Panc1 (cell line): ENCODE measurements at regions not wholly inside any gene's neighbourhood (a gene's known extent, or its start where the extent isn't known, plus 50 kb on each side); places are given as distances from the start of the nearest gene placed in this dataset.

Source experiments
- ATAC-seq: fragments of 200-7000 bp; cut with Tn5 transposase; 2 replicates; pipeline ENCODE4 v1.9.1; 2020; ENCODE audit warnings: mild to moderate bottlenecking, moderate library complexity
- BruUV-seq: library from RNA; stranded (reverse); fragments of 400-500 nt; replicated peaks from 2 replicates; lab custom pipeline; 2021; lab: Mats Ljungman, UMichigan
- CTCF ChIA-PET: fragments of 300-600 bp; sonication (Branson Sonifier 250); formaldehyde crosslinking; loops from one replicate; lab custom pipeline; 2022; ENCODE audit warnings: antibody characterized with exemption; lab: Charles Lee
- POLR2A ChIA-PET: fragments of 300-600 bp; sonication (Branson Sonifier 250); formaldehyde crosslinking; loops from one replicate; lab custom pipeline; 2022; ENCODE audit warnings: antibody characterized with exemption; lab: Charles Lee
- DNase-seq: peaks from one replicate; pipeline ENCODE4 v3.0.0-alpha.2; 2010; ENCODE audit warnings: low read depth, low spot score
- H3K27ac ChIP-seq: 2 replicates; pipeline ENCODE4 v1.5.1; 2011; ENCODE audit warnings: mild to moderate bottlenecking, low read length, inconsistent platforms
- H3K27me3 ChIP-seq: fragments of 200-500 bp; sonication (Bioruptor generic); 2 replicates; pipeline ENCODE4 v1.6.0; 2014; ENCODE audit warnings: low read length, inconsistent platforms; ENCODE audit not compliant: control insufficient read depth, insufficient read depth
- H3K36me3 ChIP-seq: fragments of 200-500 bp; sonication (Bioruptor generic); 2 replicates; pipeline ENCODE4 v1.5.1; 2014; ENCODE audit warnings: inconsistent platforms, mild to moderate bottlenecking, low read length, moderate library complexity; ENCODE audit not compliant: control insufficient read depth, insufficient read depth
- H3K4me1 ChIP-seq: 2 replicates; pipeline ENCODE4 v1.5.1; 2011; ENCODE audit warnings: inconsistent platforms, mild to moderate bottlenecking, low read length, moderate library complexity; ENCODE audit not compliant: control insufficient read depth, insufficient read depth
- H3K4me3 ChIP-seq, 2 experiments: 2 replicates each; pipeline ENCODE4 v1.5.1; 2011 to 2012; ENCODE audit warnings: low read depth in 2 of 2, low read length in 2 of 2, mild to moderate bottlenecking in 2 of 2, inconsistent platforms in 1 of 2, moderate library complexity in 1 of 2
- H3K9me3 ChIP-seq: fragments of 200-500 bp; sonication (Bioruptor generic); 2 replicates; pipeline ENCODE4 v1.5.1; 2014; ENCODE audit warnings: low read depth, mild to moderate bottlenecking, inconsistent platforms, low read length, moderate library complexity; ENCODE audit not compliant: control insufficient read depth, insufficient read depth
- POLR2AphosphoS5 ChIP-seq: IDR thresholded peaks from 2 replicates; pipeline ENCODE4 v1.6.1; 2012; ENCODE audit warnings: mild to moderate bottlenecking, low read depth, low read length, moderate library complexity
- SIN3A ChIP-seq: IDR thresholded peaks from 2 replicates; pipeline ENCODE4 v1.6.1; 2012; ENCODE audit warnings: low read depth, mild to moderate bottlenecking, low read length, moderate library complexity, borderline replicate concordance; ENCODE audit not compliant: insufficient read depth
- TCF7L2 ChIP-seq: IDR thresholded peaks from 2 replicates; pipeline ENCODE4 v1.6.1; 2011; ENCODE audit warnings: mild to moderate bottlenecking, low read depth, low read length, inconsistent platforms
- in situ Hi-C: cut with HindIII; loops from 2 replicates; pipeline ENCODE4 v1.10.0; 2016; ENCODE audit warnings: low sequenced_read_pairs, low pct_unique_long_range_greater_than_20kb
- intact Hi-C: fragments of 100-400 bp; cut with micrococcal nuclease; formaldehyde crosslinking; loops from one replicate; pipeline ENCODE4 v1.10.0; 2022; ENCODE audit not compliant: unreplicated experiment
- TF ChIP-seq, protein P1 (sequence below): fragments of 450-650 bp; IDR thresholded peaks from 2 replicates; pipeline ENCODE4 v1.5.1; 2017; ENCODE audit warnings: mild to moderate bottlenecking
- TF ChIP-seq, protein P2 (sequence below), 2 experiments: IDR thresholded peaks; 2 replicates each; pipeline ENCODE4 v1.6.1; 2011 to 2012; ENCODE audit warnings: low read depth in 2 of 2, control low read depth in 1 of 2, low read length in 1 of 2, mild to moderate bottlenecking in 1 of 2, moderate library complexity in 1 of 2; ENCODE audit not compliant: insufficient read depth in 1 of 2

DNA sequence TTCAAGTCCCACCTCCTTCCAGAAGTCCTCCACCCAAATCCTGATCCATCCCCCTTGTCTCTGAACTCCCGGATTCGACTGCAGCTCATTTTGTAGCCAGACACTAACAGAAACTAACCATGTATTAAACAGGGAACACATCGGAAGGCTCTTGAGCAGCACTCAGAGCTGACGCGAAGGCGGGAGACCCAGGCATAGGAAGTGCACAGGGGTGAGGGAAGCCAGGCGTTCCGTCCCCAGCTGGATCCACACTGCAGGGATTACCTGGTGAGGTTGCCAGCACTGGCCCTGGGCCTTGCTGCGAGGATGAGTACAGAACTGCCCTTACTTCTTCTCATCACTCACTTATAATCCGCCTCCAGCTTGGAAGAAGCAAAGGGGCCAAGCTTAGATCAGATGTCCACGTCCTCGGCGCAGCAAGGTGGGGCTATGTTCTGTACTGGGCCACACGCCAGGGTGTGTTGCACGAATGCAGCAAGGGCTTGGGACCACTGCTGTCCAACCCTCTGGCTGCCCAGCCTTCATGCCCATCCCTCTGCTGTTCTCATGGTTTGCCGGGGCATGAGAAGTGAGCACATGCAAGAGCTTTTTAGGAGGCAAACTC is 124.2 kb upstream of the SMAD3 start:
- no peaks in the 10 kb centered on the region for H3K36me3 ChIP-seq
- peaks cover 66% of the 10 kb centered on the region for H3K4me1 ChIP-seq
- TF ChIP-seq, protein P1, sequence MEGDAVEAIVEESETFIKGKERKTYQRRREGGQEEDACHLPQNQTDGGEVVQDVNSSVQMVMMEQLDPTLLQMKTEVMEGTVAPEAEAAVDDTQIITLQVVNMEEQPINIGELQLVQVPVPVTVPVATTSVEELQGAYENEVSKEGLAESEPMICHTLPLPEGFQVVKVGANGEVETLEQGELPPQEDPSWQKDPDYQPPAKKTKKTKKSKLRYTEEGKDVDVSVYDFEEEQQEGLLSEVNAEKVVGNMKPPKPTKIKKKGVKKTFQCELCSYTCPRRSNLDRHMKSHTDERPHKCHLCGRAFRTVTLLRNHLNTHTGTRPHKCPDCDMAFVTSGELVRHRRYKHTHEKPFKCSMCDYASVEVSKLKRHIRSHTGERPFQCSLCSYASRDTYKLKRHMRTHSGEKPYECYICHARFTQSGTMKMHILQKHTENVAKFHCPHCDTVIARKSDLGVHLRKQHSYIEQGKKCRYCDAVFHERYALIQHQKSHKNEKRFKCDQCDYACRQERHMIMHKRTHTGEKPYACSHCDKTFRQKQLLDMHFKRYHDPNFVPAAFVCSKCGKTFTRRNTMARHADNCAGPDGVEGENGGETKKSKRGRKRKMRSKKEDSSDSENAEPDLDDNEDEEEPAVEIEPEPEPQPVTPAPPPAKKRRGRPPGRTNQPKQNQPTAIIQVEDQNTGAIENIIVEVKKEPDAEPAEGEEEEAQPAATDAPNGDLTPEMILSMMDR, result no peak
- TF ChIP-seq SIN3A (no peak), TCF7L2 (no peak), POLR2AphosphoS5 (no peak)
- TF ChIP-seq, protein P2, sequence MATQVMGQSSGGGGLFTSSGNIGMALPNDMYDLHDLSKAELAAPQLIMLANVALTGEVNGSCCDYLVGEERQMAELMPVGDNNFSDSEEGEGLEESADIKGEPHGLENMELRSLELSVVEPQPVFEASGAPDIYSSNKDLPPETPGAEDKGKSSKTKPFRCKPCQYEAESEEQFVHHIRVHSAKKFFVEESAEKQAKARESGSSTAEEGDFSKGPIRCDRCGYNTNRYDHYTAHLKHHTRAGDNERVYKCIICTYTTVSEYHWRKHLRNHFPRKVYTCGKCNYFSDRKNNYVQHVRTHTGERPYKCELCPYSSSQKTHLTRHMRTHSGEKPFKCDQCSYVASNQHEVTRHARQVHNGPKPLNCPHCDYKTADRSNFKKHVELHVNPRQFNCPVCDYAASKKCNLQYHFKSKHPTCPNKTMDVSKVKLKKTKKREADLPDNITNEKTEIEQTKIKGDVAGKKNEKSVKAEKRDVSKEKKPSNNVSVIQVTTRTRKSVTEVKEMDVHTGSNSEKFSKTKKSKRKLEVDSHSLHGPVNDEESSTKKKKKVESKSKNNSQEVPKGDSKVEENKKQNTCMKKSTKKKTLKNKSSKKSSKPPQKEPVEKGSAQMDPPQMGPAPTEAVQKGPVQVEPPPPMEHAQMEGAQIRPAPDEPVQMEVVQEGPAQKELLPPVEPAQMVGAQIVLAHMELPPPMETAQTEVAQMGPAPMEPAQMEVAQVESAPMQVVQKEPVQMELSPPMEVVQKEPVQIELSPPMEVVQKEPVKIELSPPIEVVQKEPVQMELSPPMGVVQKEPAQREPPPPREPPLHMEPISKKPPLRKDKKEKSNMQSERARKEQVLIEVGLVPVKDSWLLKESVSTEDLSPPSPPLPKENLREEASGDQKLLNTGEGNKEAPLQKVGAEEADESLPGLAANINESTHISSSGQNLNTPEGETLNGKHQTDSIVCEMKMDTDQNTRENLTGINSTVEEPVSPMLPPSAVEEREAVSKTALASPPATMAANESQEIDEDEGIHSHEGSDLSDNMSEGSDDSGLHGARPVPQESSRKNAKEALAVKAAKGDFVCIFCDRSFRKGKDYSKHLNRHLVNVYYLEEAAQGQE (IDR thresholded peaks at IDR 0.05; ENCODE audit: insufficient read depth in 1 of 2, low read depth in 2 of 2, low read length in 1 of 2), result no peak
- H3K4me3 ChIP-seq, result no peak overlapping the region
- in situ Hi-C loops (no loop called here), intact Hi-C loops (loop anchor here (5.0 kb wide), 3 partner anchors 34 to 256 kb away; no protein-coding TSS in a partner anchor)
- peaks cover 19% of the 10 kb centered on the region; the same call in 1 of the 2 replicates for H3K9me3 ChIP-seq
- peak overlapping the region; percentile 100 for H3K27ac ChIP-seq
- BruUV-seq, result no TSS peak
- DNase-seq (no peak), ATAC-seq (0 out of 2 replicates have a peak, but pooled peaks have one; percentile 13)
- no peaks in the 10 kb centered on the region for H3K27me3 ChIP-seq
- ChIA-PET POLR2A (no interaction called here), CTCF (interaction anchor here (0.6 to 0.9 kb wide), 4 partner anchors 9 to 226 kb away, joined by 3 to 9 read pairs (median 4); no protein-coding TSS in a partner anchor)

DNA sequence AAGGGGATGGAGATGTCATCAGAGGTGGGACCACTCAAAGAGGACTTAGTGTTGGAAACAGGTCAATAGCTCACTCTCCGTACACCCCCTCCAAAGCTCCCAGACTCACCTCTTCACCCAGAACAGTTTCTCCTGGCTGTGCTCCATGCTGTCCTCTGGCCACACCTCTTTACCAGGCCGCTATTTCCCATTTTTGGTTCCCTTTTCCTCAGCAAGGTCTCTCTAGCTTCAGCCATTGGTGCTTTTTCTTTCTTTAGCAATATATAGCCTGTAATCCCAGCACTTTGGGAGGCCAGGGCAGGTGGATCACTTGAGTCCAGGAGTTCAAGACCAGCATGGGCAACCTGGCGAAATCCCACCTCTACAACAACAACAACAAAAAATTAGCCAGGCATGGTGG is 123.6 kb upstream of the SMAD3 start:
- POLR2A ChIA-PET, result no interaction called here
- in situ Hi-C loops, result no loop called here

More for the DNA sequence above, 123.6 kb upstream of the SMAD3 start:
- Histone ChIP-seq H3K4me1 (peaks cover 70% of the 10 kb centered on the region), H3K27me3 (no peaks in the 10 kb centered on the region), H3K9me3 (peaks cover 19% of the 10 kb centered on the region; the same call in 1 of the 2 replicates), H3K36me3 (no peaks in the 10 kb centered on the region), H3K27ac (peak overlapping the region; percentile 100), H3K4me3 (no peak overlapping the region)
- CTCF ChIA-PET, result interaction anchor here (0.6 kb wide), 3 partner anchors 30 to 226 kb away, joined by 3 to 9 read pairs (median 3); no protein-coding TSS in a partner anchor
- intact Hi-C loops, result loop anchor here (5.0 kb wide), 3 partner anchors 34 to 256 kb away; no protein-coding TSS in a partner anchor
- DNase-seq (no peak), ATAC-seq (no peak)
- no peak for TF ChIP-seq POLR2AphosphoS5
- no peak for TF ChIP-seq SIN3A
- TF ChIP-seq, protein P1, result no peak
- TF ChIP-seq, protein P2 (IDR thresholded peaks at IDR 0.05; ENCODE audit: insufficient read depth in 1 of 2, low read depth in 2 of 2, low read length in 1 of 2), result no peak
- no peak for TF ChIP-seq TCF7L2
- no TSS peak for BruUV-seq
